ENCODE measurements at regions not wholly inside any gene's neighbourhood (a gene's known extent, or its start where the extent isn't known, plus 50 kb on each side); places are given as distances from the start of the nearest gene placed in this dataset.
"Not testable (repeated sequence)": the region's sequence is repeated elsewhere in the genome, so short reads cannot be mapped to it uniquely, and the experiment has no call there.

GRCh38 chr6:154598399-154598798 is 87.9 kb upstream of the CNKSR3 start:
- no peak for DNase-seq (ENCODE audit: low read depth)

GRCh38 chr6:154602296-154602695 is 91.8 kb upstream of the CNKSR3 start:
- no peak for DNase-seq (ENCODE audit: low read depth)

GRCh38 chr6:154602708-154603107 is 92.2 kb upstream of the CNKSR3 start:
- DNase-seq (ENCODE audit: low read depth) = peak; percentile 35

- no peak for DNase-seq (ENCODE audit: low read depth)
Measured at GRCh38 chr6:154604119-154604518, 93.6 kb upstream of the CNKSR3 start.

- peak; percentile 54 for DNase-seq (ENCODE audit: low read depth)
Measured at GRCh38 chr6:154605178-154605881, 94.8 kb upstream of the CNKSR3 start.

- no peak for DNase-seq (ENCODE audit: low read depth)
Measured at GRCh38 chr6:154605882-154606370, 95.4 kb upstream of the CNKSR3 start.

- peak; percentile 47 for DNase-seq (ENCODE audit: low read depth)
Measured at GRCh38 chr6:154606457-154606856, 96.0 kb upstream of the CNKSR3 start.

GRCh38 chr6:154606860-154607259 is 96.4 kb upstream of the CNKSR3 start:
- no peak for DNase-seq (ENCODE audit: low read depth)

- DNase-seq (ENCODE audit: low read depth) = no peak
Measured at GRCh38 chr6:154611241-154611640, 100.8 kb upstream of the CNKSR3 start.

GRCh38 chr6:154611847-154612246 is 101.4 kb upstream of the CNKSR3 start:
- no peak for DNase-seq (ENCODE audit: low read depth)

GRCh38 chr6:154613137-154613676 is 102.7 kb upstream of the CNKSR3 start:
- peak; percentile 91 for DNase-seq (ENCODE audit: low read depth)

- peak; percentile 68 for DNase-seq (ENCODE audit: low read depth)
Measured at GRCh38 chr6:154614101-154614500, 103.6 kb upstream of the CNKSR3 start.

GRCh38 chr6:154614641-154615040 is 104.2 kb upstream of the CNKSR3 start:
- DNase-seq (ENCODE audit: low read depth) = no peak

- DNase-seq (ENCODE audit: low read depth) = peak; percentile 95
Measured at GRCh38 chr6:154615483-154616025, 105.1 kb upstream of the CNKSR3 start.

- DNase-seq (ENCODE audit: low read depth) = no peak
Measured at GRCh38 chr6:154617175-154617574, 106.7 kb upstream of the CNKSR3 start.

- DNase-seq (ENCODE audit: low read depth) = no peak
Measured at GRCh38 chr6:154619146-154619545, 108.7 kb upstream of the CNKSR3 start.

GRCh38 chr6:154621686-154622085 is 111.2 kb upstream of the CNKSR3 start:
- no peak for DNase-seq (ENCODE audit: low read depth)

GRCh38 chr6:154622618-154623336 is 110.4 kb upstream of the SCAF8 start:
- DNase-seq (ENCODE audit: low read depth) = no peak

- DNase-seq (ENCODE audit: low read depth) = no peak
Measured at GRCh38 chr6:154623391-154623790, 109.8 kb upstream of the SCAF8 start.

GRCh38 chr6:154624038-154624599 is 109.1 kb upstream of the SCAF8 start:
- no peak for DNase-seq (ENCODE audit: low read depth)

- not testable (repeated sequence) for DNase-seq (ENCODE audit: low read depth)
Measured at GRCh38 chr6:154624727-154625126, 108.5 kb upstream of the SCAF8 start.

GRCh38 chr6:154625721-154626120 is 107.5 kb upstream of the SCAF8 start:
- DNase-seq (ENCODE audit: low read depth) = no peak

All from RPMI7951 (cell line).